ENCODE measurements at regions not wholly inside any gene's neighbourhood (a gene's known extent, or its start where the extent isn't known, plus 50 kb on each side); places are given as distances from the start of the nearest gene placed in this dataset.
"Not testable (repeated sequence)": the region's sequence is repeated elsewhere in the genome, so short reads cannot be mapped to it uniquely, and the experiment has no call there.

DNA sequence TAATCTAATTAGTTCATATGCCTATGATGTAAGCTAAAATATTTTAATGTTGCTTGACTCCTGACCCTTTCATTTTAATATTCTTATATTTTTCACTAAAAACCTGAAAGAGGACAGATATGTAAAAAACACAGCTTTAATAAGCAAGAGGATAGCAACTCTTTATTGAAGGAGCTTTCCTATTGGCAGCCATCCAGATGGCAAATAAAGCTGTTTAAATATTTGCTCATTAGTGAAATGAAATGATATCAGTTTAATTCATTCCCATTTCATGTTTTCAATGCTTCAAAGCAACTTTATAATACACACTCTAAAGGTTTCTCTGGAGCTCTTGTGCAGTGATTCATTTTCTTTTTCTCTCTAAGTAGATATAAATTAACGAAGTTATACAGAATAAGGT is 473.4 kb downstream of the PCDH7 start:
- H3K4me1 ChIP-seq (ENCODE audit: insufficient read depth), result peaks cover 11% of the 10 kb centered on the region
- no peaks in the 10 kb centered on the region for H3K27me3 ChIP-seq
- no peak overlapping the region for H3K27ac ChIP-seq
- no peaks in the 10 kb centered on the region for H3K9me2 ChIP-seq (replicated peaks; ENCODE audit: insufficient read depth)
- no peaks in the 10 kb centered on the region for H4K20me1 ChIP-seq (ENCODE audit: insufficient read depth, poor library complexity, severe bottlenecking)
- H3K4me3 ChIP-seq, result no peak overlapping the region
- 100% methylated on average over 1 of the region's 1 CpG for WGBS (ENCODE audit: low lambda C conversion rate, missing lambda C conversion rate)
- TF ChIP-seq EZH2phosphoT487 (IDR thresholded peaks at IDR 0.05; ENCODE audit: low read depth, severe bottlenecking, unreplicated experiment), result no peak
- TF ChIP-seq, protein P1, sequence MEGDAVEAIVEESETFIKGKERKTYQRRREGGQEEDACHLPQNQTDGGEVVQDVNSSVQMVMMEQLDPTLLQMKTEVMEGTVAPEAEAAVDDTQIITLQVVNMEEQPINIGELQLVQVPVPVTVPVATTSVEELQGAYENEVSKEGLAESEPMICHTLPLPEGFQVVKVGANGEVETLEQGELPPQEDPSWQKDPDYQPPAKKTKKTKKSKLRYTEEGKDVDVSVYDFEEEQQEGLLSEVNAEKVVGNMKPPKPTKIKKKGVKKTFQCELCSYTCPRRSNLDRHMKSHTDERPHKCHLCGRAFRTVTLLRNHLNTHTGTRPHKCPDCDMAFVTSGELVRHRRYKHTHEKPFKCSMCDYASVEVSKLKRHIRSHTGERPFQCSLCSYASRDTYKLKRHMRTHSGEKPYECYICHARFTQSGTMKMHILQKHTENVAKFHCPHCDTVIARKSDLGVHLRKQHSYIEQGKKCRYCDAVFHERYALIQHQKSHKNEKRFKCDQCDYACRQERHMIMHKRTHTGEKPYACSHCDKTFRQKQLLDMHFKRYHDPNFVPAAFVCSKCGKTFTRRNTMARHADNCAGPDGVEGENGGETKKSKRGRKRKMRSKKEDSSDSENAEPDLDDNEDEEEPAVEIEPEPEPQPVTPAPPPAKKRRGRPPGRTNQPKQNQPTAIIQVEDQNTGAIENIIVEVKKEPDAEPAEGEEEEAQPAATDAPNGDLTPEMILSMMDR (IDR thresholded peaks at IDR 0.05; ENCODE audit: poor library complexity), result no peak
- no peak for TF ChIP-seq EZH2 (IDR thresholded peaks at IDR 0.05; ENCODE audit: borderline replicate concordance)
- DNase-seq (ENCODE audit: low spot score), result no peak
- H3K9me3 ChIP-seq (ENCODE audit: low read depth), result no peaks in the 10 kb centered on the region
- no peaks in the 10 kb centered on the region for H3K79me2 ChIP-seq
- no peak overlapping the region for H2AFZ ChIP-seq
- H3K36me3 ChIP-seq (replicated peaks; ENCODE audit: insufficient read depth, low read depth), result no peaks in the 10 kb centered on the region
- no peak overlapping the region for H3K4me2 ChIP-seq

DNA sequence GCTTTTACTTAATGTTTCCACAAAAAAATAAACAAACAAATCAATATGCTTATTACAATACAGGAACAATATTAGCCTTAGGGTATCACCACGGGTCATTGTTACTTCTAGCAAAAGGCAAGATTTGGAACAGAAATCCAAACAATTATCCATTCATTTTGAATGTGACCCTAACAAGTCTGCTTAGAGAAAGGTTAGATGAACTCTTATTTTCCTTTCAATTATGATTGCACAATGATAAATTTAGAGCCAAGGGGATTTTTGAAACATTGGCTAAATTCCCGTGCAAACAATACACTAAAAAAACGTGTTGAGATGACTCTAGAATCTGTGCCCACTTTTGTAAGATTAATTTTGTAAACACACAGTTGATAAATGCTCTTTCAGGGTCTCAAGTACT is 474.7 kb downstream of the PCDH7 start:
- no peak overlapping the region for H3K4me3 ChIP-seq
- H3K36me3 ChIP-seq (replicated peaks; ENCODE audit: insufficient read depth, low read depth), result no peaks in the 10 kb centered on the region
- H2AFZ ChIP-seq, result no peak overlapping the region
- H3K4me2 ChIP-seq, result no peak overlapping the region
- 73% methylated on average over 3 of the region's 3 CpGs for WGBS (ENCODE audit: low lambda C conversion rate, missing lambda C conversion rate)
- TF ChIP-seq, protein P1 (IDR thresholded peaks at IDR 0.05; ENCODE audit: poor library complexity), result no peak
- TF ChIP-seq EZH2 (IDR thresholded peaks at IDR 0.05; ENCODE audit: borderline replicate concordance) (no peak), EZH2phosphoT487 (IDR thresholded peaks at IDR 0.05; ENCODE audit: low read depth, severe bottlenecking, unreplicated experiment) (no peak)
- DNase-seq (ENCODE audit: low spot score), result no peak
- H3K4me1 ChIP-seq (ENCODE audit: insufficient read depth), result peaks cover 10% of the 10 kb centered on the region
- no peaks in the 10 kb centered on the region for H3K79me2 ChIP-seq
- no peak overlapping the region for H3K27ac ChIP-seq
- H4K20me1 ChIP-seq (ENCODE audit: insufficient read depth, poor library complexity, severe bottlenecking), result no peaks in the 10 kb centered on the region
- no peaks in the 10 kb centered on the region for H3K9me3 ChIP-seq (ENCODE audit: low read depth)
- no peaks in the 10 kb centered on the region for H3K27me3 ChIP-seq
- no peaks in the 10 kb centered on the region for H3K9me2 ChIP-seq (replicated peaks; ENCODE audit: insufficient read depth)

DNA sequence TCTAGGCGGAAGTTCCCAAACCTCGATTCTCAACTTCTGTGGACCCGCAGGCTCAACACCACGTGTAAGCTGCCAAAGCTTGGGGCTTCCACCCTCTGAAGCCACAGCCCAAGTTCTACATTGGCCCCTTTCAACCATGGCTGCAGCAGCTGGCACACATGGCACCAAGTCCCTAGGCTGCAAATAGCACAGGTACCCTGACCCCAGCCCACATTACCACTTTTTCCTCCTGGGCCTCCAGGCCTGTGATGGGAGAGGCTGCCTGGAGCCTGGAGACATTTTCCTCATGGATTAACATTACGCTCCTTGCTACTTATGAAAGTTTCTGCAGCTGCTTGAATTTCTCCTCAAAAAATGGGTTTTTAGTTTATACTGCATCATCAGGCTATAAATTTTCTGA is 479.5 kb downstream of the PCDH7 start:
- H4K20me1 ChIP-seq (ENCODE audit: insufficient read depth, poor library complexity, severe bottlenecking), result no peaks in the 10 kb centered on the region
- H3K4me3 ChIP-seq, result no peak overlapping the region
- 94% methylated on average over 5 of the region's 5 CpGs for WGBS (ENCODE audit: low lambda C conversion rate, missing lambda C conversion rate)
- H3K9me3 ChIP-seq (ENCODE audit: low read depth), result no peaks in the 10 kb centered on the region
- no peaks in the 10 kb centered on the region for H3K9me2 ChIP-seq (replicated peaks; ENCODE audit: insufficient read depth)
- no peaks in the 10 kb centered on the region for H3K36me3 ChIP-seq (replicated peaks; ENCODE audit: insufficient read depth, low read depth)
- H3K4me1 ChIP-seq (ENCODE audit: insufficient read depth), result no peaks in the 10 kb centered on the region
- no peak for DNase-seq (ENCODE audit: low spot score)
- no peak for TF ChIP-seq EZH2 (IDR thresholded peaks at IDR 0.05; ENCODE audit: borderline replicate concordance)
- TF ChIP-seq, protein P1 (IDR thresholded peaks at IDR 0.05; ENCODE audit: poor library complexity), result no peak
- TF ChIP-seq EZH2phosphoT487 (IDR thresholded peaks at IDR 0.05; ENCODE audit: low read depth, severe bottlenecking, unreplicated experiment), result no peak
- H3K27me3 ChIP-seq, result no peaks in the 10 kb centered on the region
- no peak overlapping the region for H3K4me2 ChIP-seq
- H3K79me2 ChIP-seq, result no peaks in the 10 kb centered on the region
- H3K27ac ChIP-seq, result no peak overlapping the region
- no peak overlapping the region for H2AFZ ChIP-seq

DNA sequence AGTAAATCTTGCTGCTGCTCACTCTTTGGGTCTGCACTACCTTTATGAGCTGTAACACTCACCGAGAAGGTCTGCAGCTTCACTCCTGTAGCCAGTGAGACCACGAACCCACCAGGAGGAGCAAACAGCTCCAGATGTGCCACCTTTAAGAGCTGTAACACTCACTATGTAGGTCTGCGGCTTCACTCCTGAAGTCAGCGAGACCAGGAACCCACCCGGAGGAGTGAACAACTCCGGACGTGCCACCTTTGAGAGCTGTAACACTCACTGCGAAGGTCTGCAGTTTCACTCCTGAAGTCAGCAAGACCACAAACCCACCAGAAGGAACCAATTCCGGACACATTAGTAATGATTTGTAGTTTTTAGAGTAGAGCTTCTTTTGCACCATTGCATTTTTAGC is 481.9 kb downstream of the PCDH7 start:
- not testable (repeated sequence) for H2AFZ ChIP-seq; DNase-seq (ENCODE audit: low spot score); H3K9me2 ChIP-seq (replicated peaks; ENCODE audit: insufficient read depth); H3K9me3 ChIP-seq (ENCODE audit: low read depth); H3K4me2 ChIP-seq; H3K79me2 ChIP-seq; H3K4me1 ChIP-seq (ENCODE audit: insufficient read depth); H3K36me3 ChIP-seq (replicated peaks; ENCODE audit: insufficient read depth, low read depth); H3K4me3 ChIP-seq; H4K20me1 ChIP-seq (ENCODE audit: insufficient read depth, poor library complexity, severe bottlenecking); H3K27me3 ChIP-seq; H3K27ac ChIP-seq
- 88% methylated on average over 9 of the region's 9 CpGs for WGBS (ENCODE audit: low lambda C conversion rate, missing lambda C conversion rate)
